H9 (cell line): ENCODE measurements at regions not wholly inside any gene's neighbourhood (a gene's known extent, or its start where the extent isn't known, plus 50 kb on each side); places are given as distances from the start of the nearest gene placed in this dataset.

Source experiments
- DNase-seq: peaks from one replicate; pipeline ENCODE4 v3.0.0-alpha.2; 2017
- H2AFZ ChIP-seq: one replicate; pipeline ENCODE4 v1.6.1; 2013; ENCODE audit warnings: mild to moderate bottlenecking, low read length, control low read depth, moderate library complexity
- H2AK5ac ChIP-seq: 2 replicates; pipeline ENCODE4 v1.6.1; 2013; ENCODE audit warnings: low read length, control low read depth, mixed read lengths; ENCODE audit not compliant: insufficient read length
- H2BK120ac ChIP-seq: one replicate; pipeline ENCODE4 v1.6.1; 2013; ENCODE audit warnings: low read depth, mild to moderate bottlenecking, low read length, control low read depth, inconsistent platforms; ENCODE audit not compliant: poor library complexity, severe bottlenecking
- H2BK12ac ChIP-seq: 2 replicates; pipeline ENCODE4 v1.6.1; 2013; ENCODE audit warnings: low read length, control low read depth, mixed read lengths, low read depth; ENCODE audit not compliant: insufficient read length
- H2BK15ac ChIP-seq: 2 replicates; pipeline ENCODE4 v1.6.1; 2013; ENCODE audit warnings: low read depth, low read length, control low read depth
- H2BK20ac ChIP-seq: one replicate; pipeline ENCODE4 v1.6.1; 2013; ENCODE audit warnings: low read depth, mild to moderate bottlenecking, low read length, control low read depth, inconsistent platforms; ENCODE audit not compliant: poor library complexity, severe bottlenecking
- H2BK5ac ChIP-seq: 2 replicates; pipeline ENCODE4 v1.6.1; 2013; ENCODE audit warnings: low read length, control low read depth, mixed read lengths; ENCODE audit not compliant: insufficient read length
- H3K14ac ChIP-seq: 2 replicates; pipeline ENCODE4 v1.6.1; 2013; ENCODE audit warnings: low read length, control low read depth; ENCODE audit not compliant: insufficient read depth
- H3K18ac ChIP-seq: 2 replicates; pipeline ENCODE4 v1.6.1; 2013; ENCODE audit warnings: low read depth, mild to moderate bottlenecking, mixed read lengths, low read length, control low read depth; ENCODE audit not compliant: insufficient read length
- H3K23ac ChIP-seq: 2 replicates; pipeline ENCODE4 v1.6.1; 2013; ENCODE audit warnings: low read length, control low read depth, mixed read lengths, low read depth; ENCODE audit not compliant: insufficient read length
- H3K23me2 ChIP-seq: 2 replicates; pipeline ENCODE4 v1.6.1; 2013; ENCODE audit warnings: low read depth, mild to moderate bottlenecking, mixed read lengths, low read length, control low read depth; ENCODE audit not compliant: insufficient read length, poor library complexity, severe bottlenecking
- H3K27ac ChIP-seq: 2 replicates; pipeline ENCODE4 v1.5.1; 2013; ENCODE audit warnings: low read length, control low read depth, mixed read lengths, low read depth; ENCODE audit not compliant: insufficient read length
- H3K27me3 ChIP-seq: 2 replicates; pipeline ENCODE4 v1.6.1; 2013; ENCODE audit warnings: low read length, control low read depth, inconsistent platforms; ENCODE audit not compliant: insufficient read depth
- H3K4ac ChIP-seq: 2 replicates; pipeline ENCODE4 v1.6.1; 2013; ENCODE audit warnings: low read depth, mild to moderate bottlenecking, control low read depth, inconsistent platforms, low read length, moderate library complexity
- H3K4me1 ChIP-seq: 2 replicates; pipeline ENCODE4 v1.6.1; 2013; ENCODE audit warnings: low read length, control low read depth, inconsistent platforms; ENCODE audit not compliant: insufficient read depth
- H3K4me2 ChIP-seq: 2 replicates; pipeline ENCODE4 v1.6.1; 2013; ENCODE audit warnings: low read length, control low read depth, mixed read lengths; ENCODE audit not compliant: insufficient read length, insufficient read depth
- H3K56ac ChIP-seq: 2 replicates; pipeline ENCODE4 v1.6.1; 2013; ENCODE audit warnings: low read depth, mild to moderate bottlenecking, mixed read lengths, low read length, control low read depth; ENCODE audit not compliant: insufficient read length
- H3K79me1 ChIP-seq: 2 replicates; pipeline ENCODE4 v1.6.1; 2013; ENCODE audit warnings: low read depth, mild to moderate bottlenecking, moderate library complexity, low read length, control low read depth, inconsistent platforms; ENCODE audit not compliant: insufficient read depth, poor library complexity, severe bottlenecking
- H3K79me2 ChIP-seq: 2 replicates; pipeline ENCODE4 v1.6.1; 2013; ENCODE audit warnings: low read length, control low read depth, inconsistent platforms; ENCODE audit not compliant: insufficient read depth
- H3K9ac ChIP-seq: 2 replicates; pipeline ENCODE4 v1.6.1; 2013; ENCODE audit warnings: low read length, control low read depth, mixed read lengths; ENCODE audit not compliant: insufficient read length; ENCODE audit errors: extremely low read depth
- H3K9me3 ChIP-seq: one replicate; pipeline ENCODE4 v1.6.1; 2013; ENCODE audit warnings: low read depth, low read length, inconsistent platforms; ENCODE audit not compliant: control insufficient read depth
- H3T11ph ChIP-seq: one replicate; pipeline ENCODE4 v1.6.1; 2013; ENCODE audit warnings: mild to moderate bottlenecking, low read length, control low read depth, inconsistent platforms
- H4K20me1 ChIP-seq: one replicate; pipeline ENCODE4 v1.6.1; 2013; ENCODE audit not compliant: control insufficient read depth, insufficient read length, insufficient read depth
- H4K5ac ChIP-seq: 2 replicates; pipeline ENCODE4 v1.6.1; 2013; ENCODE audit warnings: low read depth, mild to moderate bottlenecking, mixed read lengths, low read length, control low read depth; ENCODE audit not compliant: insufficient read length
- H4K8ac ChIP-seq: replicated peaks from 2 replicates; pipeline ENCODE4 v1.6.1; 2013; ENCODE audit warnings: low read length, control low read depth, mixed read lengths, low read depth; ENCODE audit not compliant: insufficient read length
- H4K91ac ChIP-seq: 2 replicates; pipeline ENCODE4 v1.6.1; 2013; ENCODE audit warnings: low read depth, mild to moderate bottlenecking, moderate library complexity, mixed read lengths, low read length, control low read depth; ENCODE audit not compliant: insufficient read length
- H3K27ac Mint-ChIP-seq, 3 experiments: 2 replicates in 2 of 3; 3 replicates in 1 of 3; pipeline ENCODE4 v1.8.0; 2020 to 2021; ENCODE audit warnings: mixed read lengths in 3 of 3, mild to moderate bottlenecking in 1 of 3, moderate library complexity in 1 of 3
- H3K27me3 Mint-ChIP-seq: 2 replicates; pipeline ENCODE4 v1.8.0; 2021; ENCODE audit warnings: low read depth, mild to moderate bottlenecking, moderate library complexity, mixed read lengths
- H3K36me3 Mint-ChIP-seq, 3 experiments: 2 replicates in 2 of 3; 3 replicates in 1 of 3; pipeline ENCODE4 v1.8.0; 2020 to 2021; ENCODE audit warnings: low read depth in 3 of 3, mixed read lengths in 3 of 3; ENCODE audit not compliant: insufficient read depth in 1 of 3
- H3K4me1 Mint-ChIP-seq, 2 experiments: 2 replicates each; pipeline ENCODE4 v1.8.0; 2020; ENCODE audit warnings: mixed read lengths in 2 of 2
- H3K4me3 Mint-ChIP-seq, 2 experiments: 2 replicates in 1 of 2; 3 replicates in 1 of 2; pipeline ENCODE4 v1.8.0; 2020 to 2021; ENCODE audit warnings: mild to moderate bottlenecking in 2 of 2, mixed read lengths in 2 of 2, moderate library complexity in 1 of 2
- H3K9me3 Mint-ChIP-seq, 2 experiments: 2 replicates in 1 of 2; 3 replicates in 1 of 2; pipeline ENCODE4 v1.8.0; 2020; ENCODE audit warnings: mild to moderate bottlenecking in 2 of 2, mixed read lengths in 2 of 2, moderate library complexity in 1 of 2
- CTCF ChIP-seq: fragments of 200-600 bp; sonication (generic); conservative IDR thresholded peaks from 3 replicates; pipeline ENCODE4 v1.8.0; 2021; ENCODE audit warnings: antibody characterized with exemption, mild to moderate bottlenecking
- WGBS: extraction: QIAGEN DNeasy Blood & Tissue Kit; methylation state at CpG from one replicate; pipeline ENCODE4 v1.1.7; 2013; ENCODE audit warnings: missing lambda C conversion rate, low lambda C conversion rate, mixed read lengths; ENCODE audit not compliant: insufficient read length; ENCODE audit errors: extremely low coverage; 5-methylcytosine and 5-hydroxymethylcytosine counted together

- H3K14ac ChIP-seq, result no peak overlapping the region
- H2BK12ac ChIP-seq, result no peak overlapping the region
- no peaks in the 10 kb centered on the region for H3K27me3 ChIP-seq
- Mint-ChIP-seq H3K9me3 (peaks cover 2 to 13% of the 10 kb centered on the region in 2 experiments; a peak in 3 of 5 replicates), H3K4me1 (no peaks in the 10 kb centered on the region), H3K4me3 (no peak overlapping the region), H3K36me3 (no peaks in the 10 kb centered on the region), H3K27ac (no peak overlapping the region), H3K27me3 (no peaks in the 10 kb centered on the region)
- H3K9ac ChIP-seq, result no peak overlapping the region
- H3K4me1 ChIP-seq, result no peaks in the 10 kb centered on the region
- no peak overlapping the region for H3K56ac ChIP-seq
- no peak overlapping the region for H2BK20ac ChIP-seq
- no peak for DNase-seq
- H4K20me1 ChIP-seq, result no peaks in the 10 kb centered on the region
- no peaks in the 10 kb centered on the region for H3K23me2 ChIP-seq
- no peak overlapping the region for H4K91ac ChIP-seq
- no peak overlapping the region for H4K8ac ChIP-seq
- no peak overlapping the region for H3K23ac ChIP-seq
- no peak overlapping the region for H2AK5ac ChIP-seq
- no peak overlapping the region for H3T11ph ChIP-seq
- no peaks in the 10 kb centered on the region for H3K79me2 ChIP-seq
- no peak overlapping the region for H3K4ac ChIP-seq
- H3K79me1 ChIP-seq, result no peaks in the 10 kb centered on the region
- H3K18ac ChIP-seq, result no peak overlapping the region
- no peak overlapping the region for H3K27ac ChIP-seq
- H2BK5ac ChIP-seq, result no peak overlapping the region
- WGBS, result no CpG with 5 or more reads among the region's 1 CpG
- no peak overlapping the region for H4K5ac ChIP-seq
- H2BK15ac ChIP-seq, result no peak overlapping the region
- no peak overlapping the region for H2BK120ac ChIP-seq
- H3K4me2 ChIP-seq, result no peak overlapping the region
- no peaks in the 10 kb centered on the region for H3K9me3 ChIP-seq
- no peak for TF ChIP-seq CTCF
- H2AFZ ChIP-seq, result no peak overlapping the region
Observed at GRCh38 chr12:83276904-83277303, 590.2 kb downstream of the TMTC2 start.
